SK-N-SH treated with all-trans-retinoic acid at 6 μM for 48 hours (cell line): ENCODE measurements at regions not wholly inside any gene's neighbourhood (a gene's known extent, or its start where the extent isn't known, plus 50 kb on each side); places are given as distances from the start of the nearest gene placed in this dataset.

Experiments
- ARNTL ChIP-seq: fragments of 450-650 bp; formaldehyde crosslinking; IDR thresholded peaks from 2 replicates; pipeline ENCODE4 v1.5.0; 2020; ENCODE audit warnings: low read depth, mild to moderate bottlenecking, moderate library complexity, borderline replicate concordance
- ESRRG ChIP-seq: fragments of 250-450 bp; sonication (Bioruptor Pico); IDR thresholded peaks from 2 replicates; pipeline ENCODE4 v1.6.1; 2021; ENCODE audit warnings: mild to moderate bottlenecking
- PATZ1 ChIP-seq: fragments of 250-450 bp; sonication (Bioruptor Pico); IDR thresholded peaks from 2 replicates; pipeline ENCODE4 v1.8.0; 2020; ENCODE audit warnings: mild to moderate bottlenecking, moderate library complexity, borderline replicate concordance
- TOX ChIP-seq: fragments of 250-450 bp; sonication (Bioruptor Pico); IDR thresholded peaks from 2 replicates; pipeline ENCODE4 v1.8.0; 2021; ENCODE audit warnings: mild to moderate bottlenecking, moderate library complexity, borderline replicate concordance
- ZFP3 ChIP-seq: fragments of 250-450 bp; sonication (Bioruptor Pico); IDR thresholded peaks from 2 replicates; pipeline ENCODE4 v1.5.0; 2020; ENCODE audit warnings: mild to moderate bottlenecking, moderate library complexity
- ZNF70 ChIP-seq: fragments of 450-650 bp; formaldehyde crosslinking; IDR thresholded peaks from 2 replicates; pipeline ENCODE4 v1.5.0; 2020; ENCODE audit warnings: mild to moderate bottlenecking, moderate library complexity

DNA sequence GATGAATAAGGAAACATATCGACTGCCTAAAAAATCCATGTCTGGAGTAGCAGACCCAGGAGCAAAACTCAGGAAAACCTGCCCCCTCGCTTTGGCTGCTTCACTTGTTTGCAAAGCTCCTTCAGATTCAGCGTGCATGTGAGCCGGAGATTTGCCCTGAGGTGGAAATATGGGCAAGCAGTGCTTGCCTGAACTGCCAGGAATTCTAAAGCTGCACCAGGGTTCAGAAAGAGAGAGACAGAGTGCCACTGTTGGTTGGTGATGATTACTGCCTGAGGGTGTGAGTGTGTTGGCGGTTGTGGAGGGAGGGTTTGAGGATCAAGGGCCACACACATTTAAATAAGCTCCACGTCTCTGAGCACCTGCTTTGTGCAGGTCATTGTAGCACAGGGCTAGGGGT, 139.6 kb upstream of the RGPD4 start:
- TF ChIP-seq PATZ1: no peak
- no peak for TF ChIP-seq TOX (CRISPR knock-in tag)
- no peak for TF ChIP-seq ESRRG (CRISPR knock-in tag)
- no peak for TF ChIP-seq ZFP3 (CRISPR knock-in tag)
- TF ChIP-seq ZNF70: no peak
- no peak for TF ChIP-seq ARNTL (CRISPR knock-in tag)
